ENCODE measurements at regions not wholly inside any gene's neighbourhood (a gene's known extent, or its start where the extent isn't known, plus 50 kb on each side); places are given as distances from the start of the nearest gene placed in this dataset.

GRCh38 chr10:131396121-131397050 is 84.9 kb upstream of the TCERG1L start:
- Histone ChIP-seq H3K36me3 (ENCODE audit: low read depth) (no peaks in the 10 kb centered on the region), H3K9me3 (no peaks in the 10 kb centered on the region), H3K4me3 (no peak overlapping the region), H3K4me1 (ENCODE audit: low read depth) (no peaks in the 10 kb centered on the region)
- DNase-seq (no peak), ATAC-seq (no peak)
- intact Hi-C loops (cut with DNase I, micrococcal nuclease) = no loop called here
- no peak for TF ChIP-seq CTCF (IDR thresholded peaks at IDR 0.05)

- H3K9me3 ChIP-seq = no peaks in the 10 kb centered on the region
- TF ChIP-seq CTCF (IDR thresholded peaks at IDR 0.05) = no peak
- intact Hi-C loops (cut with DNase I, micrococcal nuclease) = no loop called here
- no peaks in the 10 kb centered on the region for H3K4me1 ChIP-seq (ENCODE audit: low read depth)
- H3K36me3 ChIP-seq (ENCODE audit: low read depth) = no peaks in the 10 kb centered on the region
- ATAC-seq (no peak), DNase-seq (no peak)
- H3K4me3 ChIP-seq = no peak overlapping the region
These were observed 86.6 kb upstream of the TCERG1L start for GRCh38 chr10:131398166-131398565.

GRCh38 chr10:131399981-131400380 is 88.5 kb upstream of the TCERG1L start:
- ATAC-seq (no peak), DNase-seq (no peak)
- H3K9me3 ChIP-seq = no peaks in the 10 kb centered on the region
- no peak overlapping the region for H3K4me3 ChIP-seq
- no peaks in the 10 kb centered on the region for H3K36me3 ChIP-seq (ENCODE audit: low read depth)
- intact Hi-C loops (cut with DNase I, micrococcal nuclease) = no loop called here
- no peaks in the 10 kb centered on the region for H3K4me1 ChIP-seq (ENCODE audit: low read depth)
- TF ChIP-seq CTCF (IDR thresholded peaks at IDR 0.05) = no peak

GRCh38 chr10:131400513-131400912 is 89.0 kb upstream of the TCERG1L start:
- ATAC-seq (no peak), DNase-seq (no peak)
- intact Hi-C loops (cut with DNase I, micrococcal nuclease) = no loop called here
- H3K36me3 ChIP-seq (ENCODE audit: low read depth) = no peaks in the 10 kb centered on the region
- no peak overlapping the region for H3K4me3 ChIP-seq
- no peaks in the 10 kb centered on the region for H3K4me1 ChIP-seq (ENCODE audit: low read depth)
- no peak for TF ChIP-seq CTCF (IDR thresholded peaks at IDR 0.05)
- H3K9me3 ChIP-seq = no peaks in the 10 kb centered on the region

- H3K4me3 ChIP-seq = no peak overlapping the region
- no peaks in the 10 kb centered on the region for H3K4me1 ChIP-seq (ENCODE audit: low read depth)
- DNase-seq = no peak
- H3K9me3 ChIP-seq = peaks cover 3% of the 10 kb centered on the region
- no peaks in the 10 kb centered on the region for H3K36me3 ChIP-seq (ENCODE audit: low read depth)
- ATAC-seq = no peak
- intact Hi-C loops (cut with DNase I, micrococcal nuclease) = no loop called here
- no peak for TF ChIP-seq CTCF (IDR thresholded peaks at IDR 0.05)
These were observed 91.5 kb upstream of the TCERG1L start for GRCh38 chr10:131402771-131403650.

All from mucosa of descending colon (tissue), 3 donors.